Caki2 (cell line): ENCODE measurements at regions not wholly inside any gene's neighbourhood (a gene's known extent, or its start where the extent isn't known, plus 50 kb on each side); places are given as distances from the start of the nearest gene placed in this dataset.

Source experiments
- DNase-seq: peaks from one replicate; pipeline ENCODE4 v3.0.0-alpha.2; 2015; ENCODE audit warnings: low read depth
- in situ Hi-C: cut with HindIII; loops from 2 replicates; pipeline ENCODE4 v1.10.0; 2016; ENCODE audit warnings: low sequenced_read_pairs, low pct_unique_long_range_greater_than_20kb, mixed read lengths

GRCh38 chr2:17272652-17273525 is 245.4 kb downstream of the RAD51AP2 start:
- DNase-seq: no peak

GRCh38 chr2:17272170-17272569 is 246.1 kb downstream of the RAD51AP2 start:
- in situ Hi-C loops: no loop called here
- DNase-seq: no peak

More at GRCh38 chr2:17272652-17273525, 245.4 kb downstream of the RAD51AP2 start:
- in situ Hi-C loops: no loop called here

DNA sequence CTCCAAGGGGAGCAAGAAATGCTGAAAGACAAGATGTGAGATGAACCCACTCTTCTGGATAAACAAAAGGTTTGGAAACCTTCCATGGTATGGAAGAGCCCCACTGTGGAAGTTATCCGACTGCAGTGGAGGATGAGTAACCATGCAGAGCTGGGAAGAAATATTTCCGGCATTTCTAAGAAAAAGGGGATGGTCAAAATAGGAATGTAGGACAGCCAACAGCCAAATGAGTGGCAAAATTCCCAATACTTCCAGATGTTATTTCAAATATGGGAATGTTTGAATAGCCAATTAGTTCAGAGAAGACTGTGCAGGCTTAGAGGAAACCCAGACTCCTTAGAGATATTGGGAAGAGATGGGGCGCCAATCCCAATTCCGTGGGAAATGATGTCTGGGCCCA is 246.8 kb downstream of the RAD51AP2 start:
- no peak for DNase-seq
- in situ Hi-C loops: no loop called here

GRCh38 chr2:17270894-17271293 is 247.3 kb downstream of the RAD51AP2 start:
- DNase-seq: no peak
- in situ Hi-C loops: no loop called here

GRCh38 chr2:17263570-17263968 is 254.7 kb downstream of the RAD51AP2 start:
- DNase-seq: no peak
- in situ Hi-C loops: no loop called here

DNA sequence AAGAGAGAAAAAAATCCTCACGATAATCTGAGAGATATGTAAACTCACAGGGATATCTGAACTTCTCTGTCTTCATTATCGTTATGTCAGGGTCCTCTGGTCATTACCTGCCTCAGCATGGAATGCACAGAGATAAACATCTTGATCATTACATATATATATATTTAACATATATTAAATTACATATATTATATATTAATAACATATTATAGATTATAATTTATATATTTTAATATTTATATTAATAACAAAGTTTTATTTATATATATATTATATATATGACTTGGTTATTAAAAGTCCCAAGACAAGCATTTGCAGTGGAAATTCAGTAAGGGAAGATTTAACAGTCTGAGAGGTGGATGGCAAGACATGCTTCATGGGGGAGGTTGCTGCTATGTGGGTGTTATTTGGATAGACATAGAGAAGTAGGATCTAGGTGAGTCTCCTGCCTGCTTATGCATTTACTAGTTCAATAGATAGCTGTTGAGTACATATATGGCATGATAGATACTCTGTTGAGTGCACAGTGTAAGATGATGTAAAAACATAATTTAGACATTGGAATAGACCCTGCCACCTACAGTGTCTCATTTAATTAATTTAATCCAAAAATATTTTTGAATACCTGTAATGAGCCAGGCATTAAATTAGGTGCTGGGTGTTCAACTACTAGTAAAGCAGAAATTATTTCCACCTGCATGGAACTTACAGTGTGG is 255.2 kb downstream of the RAD51AP2 start:
- in situ Hi-C loops: no loop called here
- no peak for DNase-seq

DNA sequence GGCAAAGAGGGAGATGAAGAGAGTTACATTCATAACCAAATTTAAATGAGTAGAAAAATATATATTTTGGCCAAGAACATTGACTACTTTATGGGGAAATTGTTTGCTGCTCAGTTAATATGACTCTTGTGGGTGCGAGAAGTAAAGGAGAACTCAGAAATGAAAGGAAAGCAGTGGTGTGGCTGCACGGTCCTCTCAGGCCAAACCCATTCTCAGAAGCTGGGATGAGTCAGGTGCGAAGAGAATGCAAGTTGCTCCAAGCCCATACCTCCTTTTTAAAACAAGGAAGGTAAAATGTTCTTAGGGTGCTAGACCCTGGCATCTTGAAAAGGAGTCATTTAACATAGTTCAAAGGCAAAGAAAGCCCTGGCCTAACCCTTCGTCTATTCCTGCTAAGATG is 258.6 kb downstream of the RAD51AP2 start:
- in situ Hi-C loops: no loop called here
- no peak for DNase-seq

GRCh38 chr2:17258861-17259260 is 259.4 kb downstream of the RAD51AP2 start:
- in situ Hi-C loops: no loop called here
- DNase-seq: no peak

DNA sequence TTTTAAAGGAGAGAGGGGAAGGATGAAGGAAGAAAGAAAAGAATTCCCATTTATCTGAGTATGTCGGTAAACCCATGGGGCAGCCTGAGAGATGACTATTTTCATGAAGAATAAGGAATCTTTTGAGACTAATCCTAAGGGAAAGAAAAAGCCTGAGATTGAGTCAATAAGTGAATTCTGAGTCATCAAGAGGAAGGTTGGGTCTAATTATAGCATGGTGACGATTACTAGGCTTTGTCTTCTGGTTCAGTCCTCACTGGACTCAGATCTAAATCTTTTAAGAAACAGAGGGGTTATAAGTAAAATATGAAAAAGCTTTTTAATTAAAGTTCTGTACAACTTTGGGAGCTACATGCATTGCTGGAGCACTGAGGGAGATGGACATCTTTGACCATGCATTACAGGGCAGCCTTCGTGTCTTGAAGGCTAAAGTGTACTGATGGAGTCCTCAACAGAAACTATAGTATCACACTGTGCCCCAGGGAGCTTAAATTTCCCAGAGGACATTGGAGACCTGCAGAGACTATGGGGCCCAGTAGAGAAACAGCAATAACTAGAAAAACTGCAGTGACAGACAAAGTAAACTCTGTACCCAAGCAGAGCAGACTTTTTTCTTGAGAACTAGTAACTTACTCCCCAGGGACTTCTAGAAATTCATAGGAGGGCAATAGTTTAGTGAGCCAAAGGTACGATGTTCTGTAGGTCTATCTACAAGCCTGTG is 260.9 kb downstream of the RAD51AP2 start:
- DNase-seq: no peak
- in situ Hi-C loops: no loop called here

GRCh38 chr2:17255071-17255470 is 263.2 kb downstream of the RAD51AP2 start:
- in situ Hi-C loops: no loop called here
- DNase-seq: no peak

GRCh38 chr2:17254421-17254820 is 263.8 kb downstream of the RAD51AP2 start:
- in situ Hi-C loops: no loop called here
- DNase-seq: no peak

DNA sequence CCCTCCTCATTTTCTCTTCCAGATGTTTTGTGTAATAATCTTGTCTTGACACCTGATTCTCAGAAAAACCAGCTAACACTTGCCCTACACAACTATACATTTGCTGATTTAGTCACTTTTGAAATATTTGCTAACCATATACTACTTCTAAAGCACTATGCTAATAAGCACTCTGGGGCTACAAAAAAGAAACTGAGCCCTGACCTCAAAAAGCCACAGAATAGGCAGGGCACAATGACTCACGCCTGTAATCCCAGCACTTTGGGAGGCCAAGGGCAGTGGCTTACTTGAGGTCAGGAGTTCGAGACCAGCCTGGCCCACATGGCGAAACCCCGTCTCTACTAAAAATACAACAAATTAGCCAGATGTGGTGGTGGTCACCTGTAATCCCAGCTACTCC is 266.0 kb downstream of the RAD51AP2 start:
- in situ Hi-C loops: no loop called here
- no peak for DNase-seq

DNA sequence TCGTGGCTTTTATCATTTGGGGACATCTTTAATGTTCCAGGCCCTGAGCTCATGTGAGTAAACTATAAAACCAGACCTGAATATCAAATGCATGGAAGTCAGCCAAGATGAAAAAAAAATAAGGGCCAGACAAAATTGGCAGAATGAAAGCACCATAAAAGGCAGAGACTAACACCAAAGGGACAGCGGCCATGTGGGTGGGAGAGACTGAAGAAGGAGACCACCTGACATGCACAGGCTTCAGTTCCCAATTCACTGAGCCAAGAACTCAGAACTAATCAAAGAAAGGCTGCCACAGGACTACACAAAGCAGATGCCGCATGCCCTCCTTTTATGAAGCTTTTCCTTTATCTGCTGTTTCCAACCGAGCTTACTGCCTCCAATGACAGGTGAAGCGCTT is 267.1 kb downstream of the RAD51AP2 start:
- in situ Hi-C loops: no loop called here
- no peak for DNase-seq

DNA sequence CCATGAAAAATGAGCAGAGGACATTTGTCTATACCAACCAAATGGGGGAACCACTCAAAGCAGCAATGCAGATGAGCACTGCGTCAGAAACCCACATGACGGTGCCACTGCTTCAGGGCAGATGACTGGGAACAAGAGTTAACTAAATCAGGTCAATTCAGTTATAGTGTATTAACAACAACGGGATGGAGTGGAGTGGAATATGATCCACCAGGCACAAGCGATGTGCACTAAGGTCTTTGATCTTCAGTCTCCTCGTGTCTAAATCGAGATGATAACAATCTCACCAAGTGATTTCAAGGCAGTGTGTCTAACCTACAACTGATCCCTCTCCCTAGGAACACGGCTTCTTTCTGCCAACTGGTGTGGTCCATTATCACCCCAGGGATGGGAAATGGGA is 269.0 kb downstream of the RAD51AP2 start:
- DNase-seq: no peak
- in situ Hi-C loops: no loop called here

DNA sequence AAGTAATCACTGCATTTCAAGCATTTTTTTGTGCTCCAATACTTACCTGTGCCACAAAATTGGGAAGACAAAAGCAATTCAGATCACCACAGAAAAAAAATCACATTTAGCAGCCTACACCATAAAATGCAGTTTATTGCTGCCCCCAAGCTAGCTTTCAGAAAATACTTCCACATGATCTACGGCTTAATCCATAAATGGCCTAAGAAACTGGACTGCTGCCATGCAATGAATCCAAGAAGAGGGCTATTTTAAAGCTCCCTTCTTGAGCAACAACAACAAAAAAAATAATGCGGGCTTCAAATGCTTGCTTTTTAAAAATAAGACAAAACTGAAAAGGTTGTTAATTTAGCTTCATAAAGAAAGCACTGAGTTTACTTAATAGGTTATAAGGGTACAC is 272.3 kb downstream of the RAD51AP2 start:
- DNase-seq: no peak
- in situ Hi-C loops: no loop called here

DNA sequence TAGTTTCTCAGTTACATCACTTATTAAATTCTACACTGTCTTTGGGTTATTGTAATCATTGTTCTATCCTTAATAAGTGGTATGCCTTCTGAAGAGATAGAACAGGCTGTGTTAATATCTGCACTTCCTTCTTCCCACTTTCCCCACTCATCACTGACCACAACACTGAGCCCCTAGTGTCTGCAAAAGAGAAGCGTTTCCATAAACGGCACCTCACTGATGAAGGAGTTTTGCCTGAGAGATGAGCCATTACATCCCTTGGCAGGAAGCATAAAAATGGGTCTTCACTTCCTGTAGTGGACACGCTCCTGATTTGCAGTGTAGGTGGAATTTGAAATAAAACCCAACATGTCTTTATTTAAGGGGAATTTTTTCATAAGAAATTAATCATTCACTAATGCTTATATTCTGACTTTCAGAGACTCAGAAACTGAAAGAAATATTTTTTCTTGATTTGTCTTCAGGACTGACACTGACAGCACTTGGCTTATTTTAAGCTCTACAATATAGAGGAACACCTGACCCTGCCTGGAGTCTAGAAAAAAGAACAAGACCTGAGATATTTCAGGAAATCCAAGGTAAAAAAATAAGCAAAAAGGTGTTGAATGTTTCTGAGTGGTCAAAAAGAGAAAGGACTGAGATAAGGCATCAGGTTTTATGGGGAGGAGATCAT is 275.3 kb downstream of the RAD51AP2 start:
- in situ Hi-C loops: no loop called here
- DNase-seq: no peak

GRCh38 chr2:17239550-17239949 is 278.7 kb downstream of the RAD51AP2 start:
- in situ Hi-C loops: no loop called here
- DNase-seq: no peak

DNA sequence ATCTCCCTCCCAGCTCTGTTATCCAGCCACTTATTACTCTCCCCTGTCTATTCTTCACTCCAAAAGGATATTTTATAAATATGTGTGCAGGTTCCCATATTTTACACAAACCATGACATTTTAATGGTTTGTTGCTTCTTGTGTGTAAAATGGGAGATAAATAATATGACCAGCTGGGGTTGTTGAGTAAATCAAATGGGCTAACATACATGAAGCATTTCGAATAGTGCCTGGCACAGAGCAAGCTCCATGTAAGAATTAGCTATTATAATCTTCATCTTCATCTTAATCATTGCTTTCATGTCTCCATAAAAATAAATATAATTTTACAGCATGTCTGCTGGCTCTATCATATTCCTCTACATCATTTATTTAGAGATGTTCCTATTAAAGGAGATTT is 283.1 kb downstream of the RAD51AP2 start:
- DNase-seq: no peak
- in situ Hi-C loops: no loop called here
